Heart left ventricle (tissue), 13 donors: ENCODE measurements at regions not wholly inside any gene's neighbourhood (a gene's known extent, or its start where the extent isn't known, plus 50 kb on each side); places are given as distances from the start of the nearest gene placed in this dataset.

Source experiments
- POLR2A ChIP-seq, 2 donors: fragments of 450-650 bp; IDR thresholded peaks; one replicate each; pipeline ENCODE4 v1.6.1; 2017; ENCODE audit warnings: antibody characterized with exemption in 2 of 2, mild to moderate bottlenecking in 2 of 2, moderate library complexity in 2 of 2
- TF ChIP-seq, protein P1 (sequence below), 12 donors: fragments of 200-600 bp; sonication (generic) in 4 of 12; IDR thresholded peaks; one replicate each; pipeline versions ENCODE4 v1.5.0 to v1.8.0; 2018 to 2022; ENCODE audit warnings: antibody characterized with exemption in 12 of 12, mild to moderate bottlenecking in 5 of 12
- donor health status: ischemic (EF 13 %, LVEDD 7.1; RV severe dilation, severe dysfunction).
- donor health status: DM: no; HTN: yes; CAD: no.
- donor health status: DM: no; HTN: no; CAD: no.
- donor health status: ischemic (EF 25% LVEDD 6.9; RV normal size, moderate dysfunction).
- donor health status: ischemic (EF 25% LVEDD 5.7; RV mildly dilated, moderate dysfunction).
- donor health status: ischemic (EF 35%, LVEDD 5.7; RV mildly dilated, moderate dysfunction).
- donor health status: nonischemic (EF 11% LVEDD 7.7; RV severe dilation, severe dysfunction).
- donor health status: DM: yes; HTN: yes; CAD: no.
- donor health status: PGD.
- donor health status: ischemic (EF 29% LVEDD 5.4; RV normal size, mild dysfunction).
- donor health status: nonischemic (EF 23%, LVEDD 6.1; RV moderate dilation, normal function).

DNA sequence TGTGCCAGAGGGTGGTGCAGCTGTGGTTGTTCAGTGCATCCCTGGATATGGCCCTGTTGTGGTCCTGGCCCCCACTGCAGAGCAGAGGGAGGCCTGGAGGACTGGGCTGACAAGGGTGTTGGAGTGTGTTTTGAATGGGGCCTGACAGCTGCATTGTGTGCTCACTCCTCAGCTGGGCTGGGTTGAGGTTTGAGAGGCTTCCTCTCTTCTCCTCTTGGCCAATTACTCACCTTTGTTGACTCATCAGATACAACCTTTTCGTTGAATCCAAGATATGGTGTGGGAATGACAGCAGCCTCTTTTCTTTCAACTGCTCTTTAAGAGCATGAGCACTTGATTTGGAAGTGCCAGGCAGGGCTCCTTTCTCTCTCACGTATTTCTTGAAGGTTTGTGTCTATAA, 228.5 kb upstream of the COBL start:
- TF ChIP-seq POLR2A (IDR thresholded peaks at IDR 0.05) = no peak
- TF ChIP-seq, protein P1, sequence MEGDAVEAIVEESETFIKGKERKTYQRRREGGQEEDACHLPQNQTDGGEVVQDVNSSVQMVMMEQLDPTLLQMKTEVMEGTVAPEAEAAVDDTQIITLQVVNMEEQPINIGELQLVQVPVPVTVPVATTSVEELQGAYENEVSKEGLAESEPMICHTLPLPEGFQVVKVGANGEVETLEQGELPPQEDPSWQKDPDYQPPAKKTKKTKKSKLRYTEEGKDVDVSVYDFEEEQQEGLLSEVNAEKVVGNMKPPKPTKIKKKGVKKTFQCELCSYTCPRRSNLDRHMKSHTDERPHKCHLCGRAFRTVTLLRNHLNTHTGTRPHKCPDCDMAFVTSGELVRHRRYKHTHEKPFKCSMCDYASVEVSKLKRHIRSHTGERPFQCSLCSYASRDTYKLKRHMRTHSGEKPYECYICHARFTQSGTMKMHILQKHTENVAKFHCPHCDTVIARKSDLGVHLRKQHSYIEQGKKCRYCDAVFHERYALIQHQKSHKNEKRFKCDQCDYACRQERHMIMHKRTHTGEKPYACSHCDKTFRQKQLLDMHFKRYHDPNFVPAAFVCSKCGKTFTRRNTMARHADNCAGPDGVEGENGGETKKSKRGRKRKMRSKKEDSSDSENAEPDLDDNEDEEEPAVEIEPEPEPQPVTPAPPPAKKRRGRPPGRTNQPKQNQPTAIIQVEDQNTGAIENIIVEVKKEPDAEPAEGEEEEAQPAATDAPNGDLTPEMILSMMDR (IDR thresholded peaks at IDR 0.05) = no peak
